Coronary artery (tissue), 2 donors: ENCODE measurements at regions not wholly inside any gene's neighbourhood (a gene's known extent, or its start where the extent isn't known, plus 50 kb on each side); places are given as distances from the start of the nearest gene placed in this dataset.
A peak's percentile ranks its signal among the peaks of the same experiment; 100 is the strongest.

Experiments used
- DNase-seq: peaks from one replicate; pipeline ENCODE4 v3.0.0-alpha.2; 2017; ENCODE audit warnings: low spot score
- H3K27ac ChIP-seq, 2 donors: fragments of 200-600 bp; sonication (generic); one replicate each; pipeline ENCODE4 v1.5.1; 2016 to 2019
- H3K4me3 ChIP-seq: fragments of 200-600 bp; sonication (generic); 2 replicates; pipeline ENCODE4 v1.5.1; 2016; ENCODE audit warnings: mild to moderate bottlenecking, moderate library complexity
- CTCF ChIP-seq: fragments of 200-600 bp; sonication (generic); IDR thresholded peaks from one replicate; pipeline ENCODE4 v1.5.1; 2019; ENCODE audit warnings: antibody characterized with exemption

GRCh38 chr15:62428851-62429598 is 263.9 kb upstream of the C2CD4B start:
- Histone ChIP-seq H3K4me3 (no peak overlapping the region), H3K27ac (no peak overlapping the region)
- DNase-seq: no peak
- TF ChIP-seq CTCF: no peak

DNA sequence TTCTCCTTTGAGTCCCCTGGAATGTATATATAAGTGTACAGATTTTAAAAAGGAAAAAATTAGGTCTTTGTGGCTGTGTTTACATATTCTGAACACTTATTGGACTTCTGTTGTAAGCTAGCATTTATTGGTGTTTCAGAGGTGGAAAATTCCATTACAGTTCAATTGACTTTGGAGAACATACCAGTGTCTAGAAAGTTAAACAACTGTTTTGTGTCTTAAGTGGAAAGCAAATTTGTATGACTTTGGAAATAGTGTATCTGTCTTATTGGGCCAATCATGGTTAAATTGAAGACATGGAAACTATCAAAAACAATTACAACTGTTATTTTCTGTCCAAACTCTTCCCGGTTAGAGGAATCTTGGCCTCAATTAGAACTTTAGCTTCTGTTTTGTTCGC is 265.0 kb upstream of the C2CD4B start:
- no peak overlapping the region for H3K27ac ChIP-seq
- no peak for DNase-seq
- H3K4me3 ChIP-seq: no peak overlapping the region
- no peak for TF ChIP-seq CTCF

- no peak for TF ChIP-seq CTCF
- Histone ChIP-seq H3K27ac (no peak overlapping the region), H3K4me3 (no peak overlapping the region)
- DNase-seq: no peak
Observed at GRCh38 chr15:62430552-62430951, 265.5 kb upstream of the C2CD4B start.

GRCh38 chr15:62431008-62431797 is 266.1 kb upstream of the C2CD4B start:
- TF ChIP-seq CTCF: no peak
- H3K27ac ChIP-seq: no peak overlapping the region
- no peak overlapping the region for H3K4me3 ChIP-seq
- no peak for DNase-seq

DNA sequence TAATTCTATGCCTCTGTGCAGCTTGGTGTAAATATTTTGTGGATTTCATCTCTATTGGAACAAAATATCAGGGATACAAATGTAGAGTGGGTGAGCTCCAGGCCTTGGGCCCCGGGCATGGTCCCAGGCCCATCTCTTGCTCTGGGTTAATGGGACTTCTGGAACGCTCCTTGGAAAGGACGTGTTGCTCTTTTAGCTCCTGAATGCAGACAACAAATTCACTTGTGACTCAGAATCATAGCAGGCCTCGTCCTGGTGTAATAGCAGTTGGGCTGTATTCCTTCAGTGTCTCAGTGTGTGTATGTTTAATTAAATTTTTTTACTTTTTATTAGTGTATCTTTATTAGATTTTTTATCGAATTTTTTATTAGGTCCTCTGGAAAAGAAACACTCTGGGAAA is 266.7 kb upstream of the C2CD4B start:
- no peak for DNase-seq
- TF ChIP-seq CTCF: no peak
- H3K27ac ChIP-seq: no peak overlapping the region

GRCh38 chr15:62432702-62433398 is 267.8 kb upstream of the C2CD4B start:
- TF ChIP-seq CTCF: no peak
- no peak overlapping the region for H3K4me3 ChIP-seq
- peak overlapping the region; percentile 65 to 68 for H3K27ac ChIP-seq
- no peak for DNase-seq

More for the DNA sequence above, 266.7 kb upstream of the C2CD4B start:
- no peak overlapping the region for H3K4me3 ChIP-seq
